T-helper 2 cell (primary cell): ENCODE measurements at regions not wholly inside any gene's neighbourhood (a gene's known extent, or its start where the extent isn't known, plus 50 kb on each side); places are given as distances from the start of the nearest gene placed in this dataset.

Experiments used
- DNase-seq, 5 experiments: peaks; one replicate each; pipeline versions ENCODE4 v3.0.0 to v3.0.0-alpha.2; 2012 to 2022

- no peak for DNase-seq
These were observed 523.6 kb upstream of the MCTP2 start for GRCh38 chr15:93707751-93708150.

GRCh38 chr15:93706495-93707292 is 524.7 kb upstream of the MCTP2 start:
- DNase-seq: no peak

- DNase-seq: no peak
These were observed 525.5 kb upstream of the MCTP2 start for GRCh38 chr15:93705753-93706455.

GRCh38 chr15:93703092-93703739 is 528.1 kb upstream of the MCTP2 start:
- DNase-seq: no peak

GRCh38 chr15:93700051-93700450 is 531.3 kb upstream of the MCTP2 start:
- no peak for DNase-seq

GRCh38 chr15:93694033-93694432 is 537.3 kb upstream of the MCTP2 start:
- no peak for DNase-seq

- DNase-seq: no peak
These were observed 547.7 kb upstream of the MCTP2 start for GRCh38 chr15:93683651-93684050.

GRCh38 chr15:93671387-93671943 is 559.9 kb upstream of the MCTP2 start:
- DNase-seq: no peak

- no peak for DNase-seq
These were observed 560.4 kb upstream of the MCTP2 start for GRCh38 chr15:93670931-93671330.

GRCh38 chr15:93664213-93664956 is 567.0 kb upstream of the MCTP2 start:
- no peak for DNase-seq

GRCh38 chr15:93662162-93662885 is 569.0 kb upstream of the MCTP2 start:
- no peak for DNase-seq

GRCh38 chr15:93658026-93658816 is 569.2 kb upstream of the RGMA start:
- no peak for DNase-seq

GRCh38 chr15:93656041-93656440 is 567.0 kb upstream of the RGMA start:
- no peak for DNase-seq

- no peak for DNase-seq
These were observed 560.8 kb upstream of the RGMA start for GRCh38 chr15:93649691-93650235.

- no peak for DNase-seq
These were observed 557.2 kb upstream of the RGMA start for GRCh38 chr15:93646193-93646592.

- DNase-seq: no peak
These were observed 556.6 kb upstream of the RGMA start for GRCh38 chr15:93645594-93645993.

- DNase-seq: no peak
These were observed 555.6 kb upstream of the RGMA start for GRCh38 chr15:93644595-93644994.

- no peak for DNase-seq
These were observed 551.5 kb upstream of the RGMA start for GRCh38 chr15:93640411-93640962.

- no peak for DNase-seq
These were observed 543.1 kb upstream of the RGMA start for GRCh38 chr15:93631958-93632618.

GRCh38 chr15:93619597-93619996 is 530.6 kb upstream of the RGMA start:
- no peak for DNase-seq
